BJ (cell line): ENCODE measurements at regions not wholly inside any gene's neighbourhood (a gene's known extent, or its start where the extent isn't known, plus 50 kb on each side); places are given as distances from the start of the nearest gene placed in this dataset.

Experiments
- CTCF ChIA-PET: fragments of 350-600 bp; formaldehyde crosslinking; extraction: SDS; loops from one replicate; lab custom pipeline; 2021; ENCODE audit warnings: antibody characterized with exemption, inconsistent platforms; lab: Yijun Ruan, JAX
- POLR2A ChIA-PET: fragments of 300-600 bp; sonication (Branson Sonifier 250); formaldehyde crosslinking; extraction: SDS; loops from one replicate; lab custom pipeline; 2021; ENCODE audit warnings: antibody characterized with exemption; lab: Charles Lee
- DNase-seq: peaks from one replicate; pipeline ENCODE4 v3.0.0-alpha.2; 2011; ENCODE audit warnings: low read depth
- H3K27me3 ChIP-seq: 2 replicates; pipeline ENCODE4 v1.6.0; 2011; ENCODE audit warnings: low read length; ENCODE audit not compliant: control insufficient read depth, insufficient read depth
- H3K36me3 ChIP-seq: 2 replicates; pipeline ENCODE4 v1.5.1; 2011; ENCODE audit warnings: low read length; ENCODE audit not compliant: control insufficient read depth, insufficient read depth
- H3K4me3 ChIP-seq: 2 replicates; pipeline ENCODE4 v1.5.1; 2011; ENCODE audit warnings: low read depth, mild to moderate bottlenecking, control low read depth, low read length
- CTCF ChIP-seq: IDR thresholded peaks from 2 replicates; pipeline ENCODE4 v1.5.1; 2011; ENCODE audit warnings: low read depth, mild to moderate bottlenecking, control low read depth, inconsistent platforms, low read length, moderate library complexity; ENCODE audit not compliant: insufficient read depth

GRCh38 chr1:244106837-244107493 is 55.9 kb downstream of the ZBTB18 start:
- ChIA-PET POLR2A (no interaction called here), CTCF (no interaction called here)
- TF ChIP-seq CTCF: no peak
- Histone ChIP-seq H3K36me3 (no peaks in the 10 kb centered on the region), H3K4me3 (no peak overlapping the region), H3K27me3 (no peaks in the 10 kb centered on the region)
- no peak for DNase-seq

- no peak overlapping the region for H3K4me3 ChIP-seq
- no peaks in the 10 kb centered on the region for H3K27me3 ChIP-seq
- TF ChIP-seq CTCF: no peak
- H3K36me3 ChIP-seq: no peaks in the 10 kb centered on the region
- DNase-seq: no peak
- CTCF ChIA-PET: no interaction called here
- POLR2A ChIA-PET: no interaction called here
Measured at GRCh38 chr1:244111027-244111426, 59.9 kb downstream of the ZBTB18 start.

DNA sequence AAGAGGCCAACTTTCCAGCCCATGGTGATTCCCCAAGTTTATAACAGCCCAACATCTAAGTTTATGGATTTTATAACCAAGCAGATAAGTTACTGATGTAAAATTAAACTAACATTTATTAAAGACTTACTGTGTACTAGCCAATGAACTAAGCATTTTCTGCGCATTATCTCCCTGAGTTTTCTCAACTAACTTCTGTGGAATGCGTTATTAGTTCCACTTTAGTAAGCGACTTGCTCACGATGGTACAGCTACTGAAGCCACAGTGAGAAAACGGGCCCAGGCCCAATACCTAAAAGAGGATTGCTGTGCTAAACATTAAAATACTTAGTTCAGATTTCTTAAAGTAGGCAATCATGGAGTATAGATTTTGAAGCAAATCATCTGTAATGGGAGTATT is 61.0 kb downstream of the ZBTB18 start:
- TF ChIP-seq CTCF: no peak
- CTCF ChIA-PET: no interaction called here
- H3K4me3 ChIP-seq: no peak overlapping the region
- H3K36me3 ChIP-seq: no peaks in the 10 kb centered on the region
- DNase-seq: no peak
- POLR2A ChIA-PET: no interaction called here
- no peaks in the 10 kb centered on the region for H3K27me3 ChIP-seq

DNA sequence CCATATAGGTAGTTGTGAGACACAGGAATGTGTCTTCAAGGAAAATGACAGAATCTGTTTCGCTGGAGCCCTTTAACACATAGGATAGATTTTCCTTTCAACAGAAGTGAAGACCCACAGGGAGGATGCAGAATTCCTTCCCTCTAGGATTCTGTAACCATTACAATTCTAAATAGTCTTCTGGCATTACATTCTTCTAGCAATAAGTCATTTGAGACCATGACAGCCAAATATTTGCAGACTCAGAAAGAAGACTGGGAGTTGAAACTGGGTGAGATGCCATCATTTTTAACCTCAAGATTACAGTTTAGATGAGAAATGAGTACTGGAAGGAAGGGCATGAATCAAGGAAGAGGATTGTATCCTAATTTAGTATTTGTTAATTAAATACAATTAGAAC is 61.6 kb downstream of the ZBTB18 start:
- POLR2A ChIA-PET: no interaction called here

More for the DNA sequence above, 61.6 kb downstream of the ZBTB18 start:
- DNase-seq: peak; percentile 55
- CTCF ChIA-PET: no interaction called here
- no peak for TF ChIP-seq CTCF
- Histone ChIP-seq H3K4me3 (no peak overlapping the region), H3K36me3 (no peaks in the 10 kb centered on the region), H3K27me3 (no peaks in the 10 kb centered on the region)
